HG02759 (cell line): ENCODE measurements at regions not wholly inside any gene's neighbourhood (a gene's known extent, or its start where the extent isn't known, plus 50 kb on each side); places are given as distances from the start of the nearest gene placed in this dataset.
A peak's percentile ranks its signal among the peaks of the same experiment; 100 is the strongest.

ENCODE experiments used
- ATAC-seq: cut with Tn5 transposase; IDR thresholded peaks from one replicate; pipeline ENCODE4 v1.9.1; 2021; ENCODE audit warnings: mild to moderate bottlenecking, moderate library complexity; ENCODE audit not compliant: unreplicated experiment

GRCh38 chr5:4845221-4845620 is 294.9 kb upstream of the ADAMTS16 start:
- no peak for ATAC-seq

GRCh38 chr5:4847766-4848165 is 292.4 kb upstream of the ADAMTS16 start:
- no peak for ATAC-seq

DNA sequence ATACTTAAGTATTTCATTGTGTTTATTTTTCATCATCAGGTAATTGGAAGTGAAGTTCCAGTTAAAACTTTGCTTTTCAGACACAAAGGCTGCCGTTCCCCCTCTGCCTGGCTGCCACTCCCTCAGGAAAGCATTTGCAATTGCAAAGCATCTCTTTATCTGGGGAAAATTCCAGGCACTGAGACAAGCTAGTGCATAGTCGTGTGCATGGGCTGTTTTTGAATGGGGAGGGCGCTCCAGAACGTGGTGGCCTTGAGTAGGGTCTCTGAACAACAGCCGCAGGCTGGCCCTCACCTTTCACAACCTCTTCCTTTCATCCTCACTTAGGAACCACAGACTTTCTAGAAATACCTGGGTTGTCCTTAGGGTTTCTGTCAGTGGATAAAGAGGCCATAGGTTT is 285.1 kb upstream of the ADAMTS16 start:
- no peak for ATAC-seq

GRCh38 chr5:4855880-4856279 is 284.2 kb upstream of the ADAMTS16 start:
- no peak for ATAC-seq

GRCh38 chr5:4857761-4858160 is 282.4 kb upstream of the ADAMTS16 start:
- no peak for ATAC-seq

DNA sequence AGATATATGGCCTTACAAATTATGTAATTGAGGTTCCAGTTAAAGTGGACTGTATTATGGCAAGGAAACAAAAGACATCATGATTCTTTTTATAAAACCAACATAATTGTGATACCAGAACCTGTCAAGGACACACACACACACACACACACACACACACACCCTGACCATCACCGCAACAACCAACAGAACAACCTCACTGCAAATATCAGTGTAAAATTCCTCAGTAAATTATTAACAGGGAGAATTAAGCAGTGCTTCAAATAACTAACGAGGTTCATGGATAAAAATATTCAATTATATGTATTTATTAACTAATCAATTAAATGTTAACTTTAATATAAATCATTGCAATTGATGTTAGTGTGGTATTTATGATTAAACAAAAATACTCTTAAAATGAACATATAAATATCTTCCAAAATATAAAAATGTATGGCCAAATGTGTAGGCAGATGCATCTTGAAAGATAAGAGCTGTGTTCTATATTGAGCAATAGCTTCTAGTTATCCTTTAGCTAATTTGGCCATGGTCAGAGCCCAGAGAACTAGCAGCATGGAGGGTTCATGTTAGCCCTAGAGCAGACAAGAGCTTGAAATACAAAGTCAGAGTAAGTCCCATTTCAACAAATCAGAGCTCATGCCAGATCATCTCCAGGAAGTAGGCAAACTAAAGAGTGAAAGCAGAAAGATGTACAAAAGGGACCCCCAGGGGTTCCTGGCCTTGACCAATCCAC is 280.5 kb upstream of the ADAMTS16 start:
- ATAC-seq: no peak

DNA sequence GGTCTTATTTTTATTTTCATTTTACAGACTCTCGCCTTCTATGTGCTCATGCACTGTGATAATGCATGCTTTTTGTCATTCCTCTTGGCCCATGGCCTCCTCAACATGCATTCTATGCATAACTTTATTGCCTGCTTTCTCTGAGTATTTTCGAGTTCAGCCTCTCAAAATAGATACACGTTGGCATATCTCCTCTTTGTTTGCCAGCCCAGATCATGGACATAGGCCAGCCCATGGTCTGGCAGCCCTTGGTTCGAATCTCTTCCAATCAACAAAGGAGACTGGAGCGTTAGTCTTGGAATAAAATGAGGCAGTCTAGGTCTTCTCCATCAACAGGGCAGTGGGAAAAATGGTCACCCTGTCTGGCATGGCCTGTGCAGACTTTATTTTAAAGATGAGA is 279.5 kb upstream of the ADAMTS16 start:
- ATAC-seq: no peak

DNA sequence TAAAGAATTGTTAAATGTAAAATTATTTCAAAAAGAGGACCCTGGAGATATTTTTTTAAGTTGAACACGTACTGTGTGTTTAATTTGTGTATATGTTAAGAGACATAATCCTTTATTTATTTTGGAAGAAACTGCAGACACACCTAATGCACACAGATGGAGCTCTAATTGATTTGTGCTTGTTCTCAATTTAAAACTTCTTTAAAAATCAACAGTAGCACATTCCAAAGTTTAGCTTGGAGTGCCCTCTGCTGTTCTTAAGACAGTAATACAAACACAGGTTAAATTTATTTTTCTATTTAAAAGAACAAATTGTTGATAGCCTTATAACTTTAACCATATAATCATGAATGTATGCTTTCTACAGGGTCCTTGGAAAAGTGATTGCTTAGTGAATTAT is 277.6 kb upstream of the ADAMTS16 start:
- no peak for ATAC-seq

GRCh38 chr5:4866131-4866659 is 273.9 kb upstream of the ADAMTS16 start:
- no peak for ATAC-seq

DNA sequence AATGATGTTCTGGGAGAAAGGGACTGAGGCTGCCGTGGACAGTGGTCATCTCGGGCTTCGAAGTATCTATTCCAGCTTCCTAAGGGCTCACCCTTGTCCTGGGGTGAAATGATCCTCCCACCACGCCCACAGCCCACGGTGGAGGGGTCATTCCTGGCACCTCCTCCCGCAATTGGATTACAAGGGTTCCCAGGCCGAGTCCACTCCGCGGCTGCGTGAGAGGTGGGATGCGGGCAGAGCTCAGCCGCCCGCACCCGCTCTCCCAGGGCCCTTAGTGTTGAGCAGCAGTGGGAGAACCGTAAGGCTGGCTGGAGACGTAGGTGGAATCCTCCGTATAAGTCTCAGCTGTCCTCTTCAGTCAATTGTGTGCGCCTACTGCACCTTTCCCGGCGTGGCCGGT is 273.3 kb upstream of the ADAMTS16 start:
- no peak for ATAC-seq

DNA sequence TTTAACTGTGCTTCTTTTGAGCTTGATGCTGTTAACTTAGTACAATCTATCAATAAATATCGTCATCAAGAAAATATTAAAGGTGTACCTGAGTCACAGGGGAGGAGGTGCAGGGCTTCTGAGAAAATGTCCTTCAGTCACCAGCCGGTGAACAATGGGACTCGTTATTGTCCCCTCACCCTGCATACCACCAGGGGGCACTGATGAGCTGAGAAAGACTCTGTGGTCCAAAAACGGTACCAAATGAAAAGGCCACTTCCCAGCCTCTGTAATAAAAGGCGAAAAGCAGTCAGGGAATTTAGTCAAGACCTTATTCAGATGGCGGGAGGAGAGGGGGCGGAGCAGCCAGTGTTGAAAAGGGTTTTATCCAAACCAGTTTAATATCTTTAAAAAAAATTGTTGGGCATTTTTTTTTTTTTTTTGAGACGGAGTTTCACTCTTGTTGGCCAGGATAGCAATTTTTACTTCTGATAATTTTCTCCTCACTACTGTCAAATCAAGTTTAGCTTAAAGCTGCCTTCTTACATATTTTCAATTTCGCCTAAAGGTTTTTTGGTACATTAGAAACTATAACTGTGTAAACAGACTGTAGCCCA is 271.9 kb upstream of the ADAMTS16 start:
- ATAC-seq: peak; percentile 72

DNA sequence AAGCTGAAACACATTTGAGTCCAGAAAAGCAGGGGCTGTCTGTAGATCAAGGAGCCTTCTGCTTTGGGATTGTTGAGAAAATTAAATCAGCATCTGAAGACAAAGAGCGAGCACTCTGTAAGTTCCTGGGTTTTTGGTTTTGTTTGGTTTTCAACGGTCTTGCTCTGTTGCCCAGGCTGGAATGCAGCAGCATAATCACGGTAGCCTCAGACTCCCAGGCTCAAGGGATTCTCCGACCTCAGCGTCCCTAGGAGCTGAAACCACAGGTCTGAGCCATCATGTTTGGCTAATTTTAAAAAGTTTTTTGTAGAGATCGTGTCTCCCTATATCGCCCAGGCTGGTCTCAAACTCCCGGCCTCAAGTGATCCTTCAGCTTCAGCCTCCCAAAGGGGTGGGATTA is 266.5 kb upstream of the ADAMTS16 start:
- ATAC-seq: no peak

DNA sequence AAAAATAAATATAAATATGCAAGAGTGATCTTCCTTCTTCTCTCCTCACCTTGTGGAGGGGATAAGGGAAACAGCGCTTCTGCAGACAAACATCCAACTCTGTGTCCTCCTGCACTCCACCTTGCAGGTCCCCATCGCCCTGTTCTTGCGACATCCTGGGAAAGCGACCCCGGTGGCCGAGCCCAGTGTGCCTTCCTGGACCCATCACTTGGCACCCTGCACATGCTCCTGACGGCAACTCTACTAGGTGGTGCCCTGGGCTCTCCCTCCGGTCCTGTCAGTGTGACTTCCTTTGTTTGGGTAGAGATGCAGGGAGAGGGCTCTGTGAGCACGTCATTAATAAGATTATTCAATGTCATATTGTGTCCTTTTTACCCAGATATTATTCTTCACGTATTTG is 266.0 kb upstream of the ADAMTS16 start:
- no peak for ATAC-seq

GRCh38 chr5:4875942-4876341 is 264.2 kb upstream of the ADAMTS16 start:
- ATAC-seq: no peak

GRCh38 chr5:4876804-4877203 is 263.3 kb upstream of the ADAMTS16 start:
- ATAC-seq: no peak

- no peak for ATAC-seq
Measured at GRCh38 chr5:4877579-4877978, 262.6 kb upstream of the ADAMTS16 start.

DNA sequence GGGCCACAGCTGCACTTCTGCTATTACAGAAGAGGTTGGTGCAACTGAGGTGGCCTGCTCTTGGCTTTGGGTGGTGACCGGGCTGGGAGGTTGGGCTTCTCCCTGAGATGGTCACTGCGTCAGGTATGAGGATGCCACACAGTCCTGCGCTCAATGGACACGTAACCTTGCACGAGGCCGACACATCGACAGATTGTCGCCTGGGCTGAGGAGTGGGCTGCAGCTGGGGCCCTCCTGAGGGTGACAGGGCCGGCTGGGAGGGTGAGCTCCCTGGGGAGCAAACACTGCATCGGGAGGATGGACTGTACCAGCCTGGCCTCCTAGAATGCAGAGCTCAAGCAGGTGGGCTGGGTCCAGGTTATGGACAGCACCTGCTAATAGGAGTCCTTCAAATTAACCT is 261.1 kb upstream of the ADAMTS16 start:
- no peak for ATAC-seq

- ATAC-seq: peak; percentile 83
Measured at GRCh38 chr5:4879693-4880303, 260.3 kb upstream of the ADAMTS16 start.

DNA sequence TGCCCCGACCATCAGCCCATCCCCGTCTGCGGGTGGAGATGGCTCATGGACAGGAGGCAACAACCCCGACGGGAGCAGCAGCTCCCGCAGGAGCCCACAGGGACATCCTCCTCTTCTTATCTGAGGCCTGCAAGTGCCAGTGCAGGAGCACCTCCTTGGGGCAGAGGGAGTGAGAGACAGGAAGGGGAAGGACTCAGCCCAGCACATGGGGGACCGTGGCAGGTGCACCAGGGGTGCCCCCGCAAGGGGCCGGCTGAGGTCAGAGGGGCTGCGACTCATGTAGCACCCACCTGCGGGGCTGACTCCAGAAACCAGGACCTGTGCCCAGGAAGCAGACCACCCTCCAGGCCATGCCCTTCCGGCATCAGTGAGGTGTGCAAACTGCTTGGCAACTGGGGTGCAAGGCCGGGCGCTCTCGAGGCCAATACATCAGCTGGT is 259.8 kb upstream of the ADAMTS16 start:
- no peak for ATAC-seq

- no peak for ATAC-seq
Measured at GRCh38 chr5:4881366-4882002, 258.6 kb upstream of the ADAMTS16 start.

DNA sequence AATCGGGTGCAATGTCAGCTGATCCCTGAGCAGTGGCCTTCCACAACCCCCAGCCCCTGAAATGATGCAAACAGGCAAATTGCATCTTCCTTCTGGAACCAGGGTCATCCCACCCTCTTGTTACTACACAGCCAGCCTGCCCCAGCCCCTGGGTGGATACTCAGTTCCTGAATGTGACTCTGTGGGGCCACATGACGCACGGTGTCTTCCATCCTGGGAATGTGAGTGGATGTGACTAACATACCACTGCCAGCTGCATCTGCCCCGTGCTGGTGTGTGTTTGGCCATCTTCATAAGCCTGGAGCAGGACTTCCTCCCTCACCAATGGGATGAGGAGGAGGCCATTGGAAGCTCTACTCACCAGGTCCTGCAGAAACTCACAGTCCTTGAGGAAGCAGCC is 257.9 kb upstream of the ADAMTS16 start:
- no peak for ATAC-seq

- ATAC-seq: no peak
Measured at GRCh38 chr5:4883360-4883759, 256.8 kb upstream of the ADAMTS16 start.
